ENCODE measurements at regions not wholly inside any gene's neighbourhood (a gene's known extent, or its start where the extent isn't known, plus 50 kb on each side); places are given as distances from the start of the nearest gene placed in this dataset.

DNA sequence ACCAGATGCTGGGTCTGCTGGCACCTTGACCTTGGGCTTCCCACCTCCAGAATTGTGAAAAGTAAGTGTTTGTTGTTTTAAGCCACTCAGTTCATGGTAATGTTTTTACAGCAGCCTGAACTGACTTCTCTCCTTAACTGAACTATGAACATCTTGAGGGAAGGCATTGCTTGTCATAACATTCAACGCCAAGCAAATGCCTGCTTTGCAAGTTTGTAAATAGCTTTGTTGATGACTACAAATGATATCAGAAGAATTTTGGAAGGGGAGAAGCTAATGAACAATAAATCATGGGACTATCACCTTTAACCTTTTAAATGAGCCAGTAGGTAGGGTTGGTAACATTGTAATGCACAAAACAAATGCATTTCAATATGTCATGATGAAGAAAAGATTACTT is 402.4 kb upstream of the ADARB2 start:
- TF ChIP-seq, protein P1, sequence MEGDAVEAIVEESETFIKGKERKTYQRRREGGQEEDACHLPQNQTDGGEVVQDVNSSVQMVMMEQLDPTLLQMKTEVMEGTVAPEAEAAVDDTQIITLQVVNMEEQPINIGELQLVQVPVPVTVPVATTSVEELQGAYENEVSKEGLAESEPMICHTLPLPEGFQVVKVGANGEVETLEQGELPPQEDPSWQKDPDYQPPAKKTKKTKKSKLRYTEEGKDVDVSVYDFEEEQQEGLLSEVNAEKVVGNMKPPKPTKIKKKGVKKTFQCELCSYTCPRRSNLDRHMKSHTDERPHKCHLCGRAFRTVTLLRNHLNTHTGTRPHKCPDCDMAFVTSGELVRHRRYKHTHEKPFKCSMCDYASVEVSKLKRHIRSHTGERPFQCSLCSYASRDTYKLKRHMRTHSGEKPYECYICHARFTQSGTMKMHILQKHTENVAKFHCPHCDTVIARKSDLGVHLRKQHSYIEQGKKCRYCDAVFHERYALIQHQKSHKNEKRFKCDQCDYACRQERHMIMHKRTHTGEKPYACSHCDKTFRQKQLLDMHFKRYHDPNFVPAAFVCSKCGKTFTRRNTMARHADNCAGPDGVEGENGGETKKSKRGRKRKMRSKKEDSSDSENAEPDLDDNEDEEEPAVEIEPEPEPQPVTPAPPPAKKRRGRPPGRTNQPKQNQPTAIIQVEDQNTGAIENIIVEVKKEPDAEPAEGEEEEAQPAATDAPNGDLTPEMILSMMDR (IDR thresholded peaks at IDR 0.05), result no peak
- TF ChIP-seq POLR2A (IDR thresholded peaks at IDR 0.05), result no peak
